Stimulated activated CD4-positive, alpha-beta T cell treated with anti-CD3 and anti-CD28 coated beads, Interleukin-1b, Interleukin-23, amount 100 ng/mL, for 24 hours (primary cell): ENCODE measurements at regions not wholly inside any gene's neighbourhood (a gene's known extent, or its start where the extent isn't known, plus 50 kb on each side); places are given as distances from the start of the nearest gene placed in this dataset.

Experiments used
- DNase-seq, 4 experiments: peaks; one replicate each; pipeline ENCODE4 v3.0.0-alpha.2; 2020; ENCODE audit warnings: low read depth in 4 of 4, low spot score in 1 of 4

- no peak for DNase-seq
Observed at GRCh38 chr11:15690320-15690719, 575.6 kb downstream of the INSC start.

GRCh38 chr11:15692739-15693138, 578.0 kb downstream of the INSC start:
- no peak for DNase-seq

- no peak for DNase-seq
Observed at GRCh38 chr11:15695096-15695721, 580.5 kb downstream of the INSC start.

GRCh38 chr11:15696069-15696468, 581.3 kb downstream of the INSC start:
- DNase-seq, result no peak

- no peak for DNase-seq
Observed at GRCh38 chr11:15697437-15698236, 582.9 kb downstream of the INSC start.

GRCh38 chr11:15698855-15699254, 584.1 kb downstream of the INSC start:
- DNase-seq, result no peak

GRCh38 chr11:15699978-15700377, 585.3 kb downstream of the INSC start:
- no peak for DNase-seq

- no peak for DNase-seq
Observed at GRCh38 chr11:15700456-15700855, 585.7 kb downstream of the INSC start.

- DNase-seq, result no peak
Observed at GRCh38 chr11:15704064-15704463, 589.3 kb downstream of the INSC start.

GRCh38 chr11:15704556-15704955, 589.8 kb downstream of the INSC start:
- DNase-seq, result no peak

- DNase-seq, result no peak
Observed at GRCh38 chr11:15705891-15706290, 591.2 kb downstream of the INSC start.

- no peak for DNase-seq
Observed at GRCh38 chr11:15707194-15707593, 592.5 kb downstream of the INSC start.

GRCh38 chr11:15707971-15708370, 593.2 kb downstream of the INSC start:
- no peak for DNase-seq

- DNase-seq, result no peak
Observed at GRCh38 chr11:15710580-15711275, 596.0 kb downstream of the INSC start.

- DNase-seq, result no peak
Observed at GRCh38 chr11:15711311-15711710, 596.6 kb downstream of the INSC start.

- no peak for DNase-seq
Observed at GRCh38 chr11:15714641-15715399, 600.1 kb downstream of the INSC start.

GRCh38 chr11:15716550-15716949, 601.8 kb downstream of the INSC start:
- no peak for DNase-seq

GRCh38 chr11:15720460-15720859, 605.7 kb downstream of the INSC start:
- no peak for DNase-seq

- no peak for DNase-seq
Observed at GRCh38 chr11:15723966-15724365, 609.2 kb downstream of the INSC start.

- no peak for DNase-seq
Observed at GRCh38 chr11:15724601-15725000, 609.9 kb downstream of the INSC start.

GRCh38 chr11:15725246-15725645, 610.5 kb downstream of the INSC start:
- no peak for DNase-seq
